ENCODE measurements at regions not wholly inside any gene's neighbourhood (a gene's known extent, or its start where the extent isn't known, plus 50 kb on each side); places are given as distances from the start of the nearest gene placed in this dataset.

DNA sequence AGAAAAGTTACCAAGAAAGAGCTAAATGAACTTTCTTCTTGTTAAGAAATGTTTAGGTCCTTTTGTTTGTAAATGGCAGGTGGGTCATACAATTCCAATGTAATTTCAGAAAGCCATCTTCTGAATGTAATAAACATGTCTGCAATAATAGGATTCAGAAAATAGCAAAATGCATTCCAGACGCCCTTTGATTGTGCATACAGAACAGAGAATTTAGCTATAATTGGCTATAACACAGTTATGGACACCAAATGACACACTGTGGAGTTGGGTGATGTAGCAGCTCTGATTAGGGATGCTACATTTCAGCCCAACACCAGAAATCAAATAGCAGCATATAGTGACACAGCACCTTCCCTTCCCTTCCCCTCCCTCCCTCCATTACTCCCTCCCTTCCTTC lies 240.8 kb downstream of the SNX10 start:
- TF ChIP-seq ATF3 (IDR thresholded peaks at IDR 0.05; ENCODE audit: borderline replicate concordance, extremely low read depth, low read depth, low read length) (no peak), CEBPB (IDR thresholded peaks at IDR 0.05; ENCODE audit: borderline replicate concordance in 1 of 2, low read depth in 2 of 2, low read length in 2 of 2) (no peak), POLR2A (IDR thresholded peaks at IDR 0.05; ENCODE audit: low read depth, low read length) (no peak), TAF1 (IDR thresholded peaks at IDR 0.05; ENCODE audit: borderline replicate concordance, low read depth, low read length) (no peak), ETV6 (conservative IDR thresholded peaks at IDR 0.05 in 1 of 2, IDR thresholded peaks at IDR 0.05 in 1 of 2; ENCODE audit: borderline replicate concordance in 1 of 2, low read depth in 1 of 2) (no peak), GABPA (IDR thresholded peaks at IDR 0.05; ENCODE audit: low read depth) (no peak), EZH2 (IDR thresholded peaks at IDR 0.05; ENCODE audit: borderline replicate concordance, control insufficient read depth, low read depth, low read length) (no peak), NR2C2 (IDR thresholded peaks at IDR 0.05; ENCODE audit: borderline replicate concordance, control insufficient read depth, insufficient read length, low read depth) (no peak), CTCF (IDR thresholded peaks at IDR 0.05 in 2 of 3, conservative IDR thresholded peaks at IDR 0.05 in 1 of 3; ENCODE audit: control insufficient read depth in 2 of 3, extremely low read depth in 1 of 3, insufficient read depth in 1 of 3, low read depth in 3 of 3, low read length in 3 of 3) (no peak), RELA (IDR thresholded peaks at IDR 0.05; ENCODE audit: borderline replicate concordance, partially characterized antibody) (no peak), CREB1 (IDR thresholded peaks at IDR 0.05; ENCODE audit: low read depth) (no peak)
- TF ChIP-seq, protein P1, sequence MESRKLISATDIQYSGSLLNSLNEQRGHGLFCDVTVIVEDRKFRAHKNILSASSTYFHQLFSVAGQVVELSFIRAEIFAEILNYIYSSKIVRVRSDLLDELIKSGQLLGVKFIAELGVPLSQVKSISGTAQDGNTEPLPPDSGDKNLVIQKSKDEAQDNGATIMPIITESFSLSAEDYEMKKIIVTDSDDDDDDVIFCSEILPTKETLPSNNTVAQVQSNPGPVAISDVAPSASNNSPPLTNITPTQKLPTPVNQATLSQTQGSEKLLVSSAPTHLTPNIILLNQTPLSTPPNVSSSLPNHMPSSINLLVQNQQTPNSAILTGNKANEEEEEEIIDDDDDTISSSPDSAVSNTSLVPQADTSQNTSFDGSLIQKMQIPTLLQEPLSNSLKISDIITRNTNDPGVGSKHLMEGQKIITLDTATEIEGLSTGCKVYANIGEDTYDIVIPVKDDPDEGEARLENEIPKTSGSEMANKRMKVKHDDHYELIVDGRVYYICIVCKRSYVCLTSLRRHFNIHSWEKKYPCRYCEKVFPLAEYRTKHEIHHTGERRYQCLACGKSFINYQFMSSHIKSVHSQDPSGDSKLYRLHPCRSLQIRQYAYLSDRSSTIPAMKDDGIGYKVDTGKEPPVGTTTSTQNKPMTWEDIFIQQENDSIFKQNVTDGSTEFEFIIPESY (IDR thresholded peaks at IDR 0.05): no peak
- TF ChIP-seq, protein P2, sequence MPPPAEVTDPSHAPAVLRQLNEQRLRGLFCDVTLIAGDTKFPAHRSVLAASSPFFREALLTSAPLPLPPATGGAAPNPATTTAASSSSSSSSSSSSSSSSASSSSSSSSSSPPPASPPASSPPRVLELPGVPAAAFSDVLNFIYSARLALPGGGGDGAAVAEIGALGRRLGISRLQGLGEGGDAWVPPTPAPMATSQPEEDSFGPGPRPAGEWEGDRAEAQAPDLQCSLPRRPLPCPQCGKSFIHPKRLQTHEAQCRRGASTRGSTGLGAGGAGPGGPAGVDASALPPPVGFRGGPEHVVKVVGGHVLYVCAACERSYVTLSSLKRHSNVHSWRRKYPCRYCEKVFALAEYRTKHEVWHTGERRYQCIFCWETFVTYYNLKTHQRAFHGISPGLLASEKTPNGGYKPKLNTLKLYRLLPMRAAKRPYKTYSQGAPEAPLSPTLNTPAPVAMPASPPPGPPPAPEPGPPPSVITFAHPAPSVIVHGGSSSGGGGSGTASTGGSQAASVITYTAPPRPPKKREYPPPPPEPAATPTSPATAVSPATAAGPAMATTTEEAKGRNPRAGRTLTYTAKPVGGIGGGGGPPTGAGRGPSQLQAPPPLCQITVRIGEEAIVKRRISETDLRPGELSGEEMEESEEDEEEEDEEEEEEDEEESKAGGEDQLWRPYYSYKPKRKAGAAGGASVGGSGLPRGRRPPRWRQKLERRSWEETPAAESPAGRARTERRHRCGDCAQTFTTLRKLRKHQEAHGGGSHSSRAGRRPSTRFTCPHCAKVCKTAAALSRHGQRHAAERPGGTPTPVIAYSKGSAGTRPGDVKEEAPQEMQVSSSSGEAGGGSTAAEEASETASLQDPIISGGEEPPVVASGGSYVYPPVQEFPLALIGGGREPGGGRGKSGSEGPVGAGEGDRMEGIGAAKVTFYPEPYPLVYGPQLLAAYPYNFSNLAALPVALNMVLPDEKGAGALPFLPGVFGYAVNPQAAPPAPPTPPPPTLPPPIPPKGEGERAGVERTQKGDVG (CRISPR knock-in tag; IDR thresholded peaks at IDR 0.05): no peak

Measured in GM12878 (cell line).